Hepatocyte (in vitro differentiated cells): ENCODE measurements at regions not wholly inside any gene's neighbourhood (a gene's known extent, or its start where the extent isn't known, plus 50 kb on each side); places are given as distances from the start of the nearest gene placed in this dataset.

ENCODE experiments used
- DNase-seq: peaks from one replicate; pipeline ENCODE4 v3.0.0-alpha.2; 2016; ENCODE audit warnings: low spot score
- H2AFZ ChIP-seq: fragments of 200-600 bp; sonication (generic); 2 replicates; pipeline ENCODE4 v1.6.0; 2016; ENCODE audit warnings: antibody characterized with exemption, mild to moderate bottlenecking
- H3K27ac ChIP-seq: fragments of 200-600 bp; sonication (generic); 2 replicates; pipeline ENCODE4 v1.5.1; 2016; ENCODE audit warnings: mild to moderate bottlenecking
- H3K27me3 ChIP-seq: fragments of 200-600 bp; sonication (generic); 2 replicates; pipeline ENCODE4 v1.6.1; 2016
- H3K36me3 ChIP-seq: fragments of 200-600 bp; sonication (generic); replicated peaks from 2 replicates; pipeline ENCODE4 v1.5.1; 2016; ENCODE audit warnings: low read depth; ENCODE audit not compliant: insufficient read depth
- H3K4me1 ChIP-seq: fragments of 200-600 bp; sonication (generic); 2 replicates; pipeline ENCODE4 v1.5.1; 2016; ENCODE audit warnings: mild to moderate bottlenecking, moderate library complexity; ENCODE audit not compliant: insufficient read depth
- H3K4me2 ChIP-seq: fragments of 200-600 bp; sonication (generic); 2 replicates; pipeline ENCODE4 v1.6.0; 2016
- H3K4me3 ChIP-seq: fragments of 200-600 bp; sonication (generic); 2 replicates; pipeline ENCODE4 v1.5.1; 2016; ENCODE audit warnings: mild to moderate bottlenecking
- H3K79me2 ChIP-seq: fragments of 200-600 bp; sonication (generic); 2 replicates; pipeline ENCODE4 v1.6.0; 2017; ENCODE audit warnings: mild to moderate bottlenecking
- H3K9me2 ChIP-seq: fragments of 200-600 bp; sonication (generic); replicated peaks from 2 replicates; pipeline ENCODE4 v1.6.0; 2017; ENCODE audit warnings: mild to moderate bottlenecking; ENCODE audit not compliant: insufficient read depth
- H3K9me3 ChIP-seq: fragments of 200-600 bp; sonication (generic); 2 replicates; pipeline ENCODE4 v1.5.1; 2016; ENCODE audit warnings: low read depth, mild to moderate bottlenecking
- H4K20me1 ChIP-seq: fragments of 200-600 bp; sonication (generic); 2 replicates; pipeline ENCODE4 v1.6.0; 2016; ENCODE audit warnings: mild to moderate bottlenecking; ENCODE audit not compliant: insufficient read depth, poor library complexity, severe bottlenecking
- CTCF ChIP-seq: fragments of 200-600 bp; sonication (generic); IDR thresholded peaks from 2 replicates; pipeline ENCODE4 v1.5.1; 2016; ENCODE audit warnings: antibody characterized with exemption, mild to moderate bottlenecking; ENCODE audit not compliant: poor library complexity
- EZH2 ChIP-seq: fragments of 200-600 bp; sonication (generic); IDR thresholded peaks from 2 replicates; pipeline ENCODE4 v1.6.1; 2016; ENCODE audit warnings: antibody characterized with exemption, mild to moderate bottlenecking, borderline replicate concordance
- EZH2phosphoT487 ChIP-seq: fragments of 200-600 bp; sonication (generic); IDR thresholded peaks from one replicate; pipeline ENCODE4 v1.6.1; 2018; ENCODE audit warnings: antibody characterized with exemption, mild to moderate bottlenecking, low read depth, moderate library complexity; ENCODE audit not compliant: unreplicated experiment, severe bottlenecking
- WGBS: methylation state at CpG from one replicate; pipeline ENCODE4 v1.1.6; 2016; ENCODE audit warnings: low lambda C conversion rate; ENCODE audit errors: missing lambda C conversion rate; 5-methylcytosine and 5-hydroxymethylcytosine counted together

DNA sequence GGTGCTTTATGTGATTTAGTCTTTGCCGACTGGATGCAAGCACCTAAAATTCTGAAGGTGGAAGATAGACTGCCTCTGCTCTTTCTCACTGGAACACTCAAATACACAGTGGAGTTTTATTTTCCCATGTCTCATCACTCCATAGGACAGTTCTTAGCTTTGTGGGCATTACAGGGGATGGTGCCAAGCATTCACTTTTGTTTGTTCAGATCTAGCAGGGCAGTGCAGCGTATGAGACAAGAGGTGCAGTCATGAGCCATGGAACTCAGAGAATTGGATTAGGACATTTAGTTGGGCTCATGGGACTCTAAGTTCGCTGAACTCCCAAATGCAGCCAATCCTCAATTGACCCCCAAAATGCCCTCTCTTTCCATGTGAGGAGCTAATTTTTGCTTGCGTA, 1136.9 kb upstream of the PRKX start:
- no peaks in the 10 kb centered on the region for H3K27me3 ChIP-seq
- no peak overlapping the region for H2AFZ ChIP-seq
- no peaks in the 10 kb centered on the region for H3K9me3 ChIP-seq
- no peak for DNase-seq
- no peaks in the 10 kb centered on the region for H3K9me2 ChIP-seq
- WGBS, result 92% methylated on average over 4 of the region's 4 CpGs
- no peak overlapping the region for H3K4me2 ChIP-seq
- no peak overlapping the region for H3K4me3 ChIP-seq
- no peak overlapping the region for H3K27ac ChIP-seq
- no peak for TF ChIP-seq EZH2
- TF ChIP-seq CTCF, result no peak
- TF ChIP-seq EZH2phosphoT487, result no peak
- H3K79me2 ChIP-seq, result no peaks in the 10 kb centered on the region
- no peaks in the 10 kb centered on the region for H4K20me1 ChIP-seq
- no peaks in the 10 kb centered on the region for H3K4me1 ChIP-seq
- no peaks in the 10 kb centered on the region for H3K36me3 ChIP-seq

GRCh38 chrX:4844376-4844775, 1130.9 kb upstream of the PRKX start:
- H3K4me3 ChIP-seq, result no peak overlapping the region
- H4K20me1 ChIP-seq, result no peaks in the 10 kb centered on the region
- no peak for TF ChIP-seq EZH2phosphoT487
- no peak for TF ChIP-seq CTCF
- no peak for TF ChIP-seq EZH2
- no peak overlapping the region for H3K27ac ChIP-seq
- no peak overlapping the region for H3K4me2 ChIP-seq
- H2AFZ ChIP-seq, result no peak overlapping the region
- no peaks in the 10 kb centered on the region for H3K9me3 ChIP-seq
- no peaks in the 10 kb centered on the region for H3K36me3 ChIP-seq
- no peaks in the 10 kb centered on the region for H3K4me1 ChIP-seq
- H3K27me3 ChIP-seq, result no peaks in the 10 kb centered on the region
- DNase-seq, result peak; percentile 17
- no peaks in the 10 kb centered on the region for H3K9me2 ChIP-seq
- 62% methylated on average over 4 of the region's 4 CpGs for WGBS
- H3K79me2 ChIP-seq, result no peaks in the 10 kb centered on the region

- no peaks in the 10 kb centered on the region for H3K36me3 ChIP-seq
- H3K9me2 ChIP-seq, result no peaks in the 10 kb centered on the region
- H3K4me3 ChIP-seq, result no peak overlapping the region
- no peaks in the 10 kb centered on the region for H4K20me1 ChIP-seq
- no peak overlapping the region for H3K4me2 ChIP-seq
- no peaks in the 10 kb centered on the region for H3K27me3 ChIP-seq
- no peaks in the 10 kb centered on the region for H3K79me2 ChIP-seq
- no peak overlapping the region for H3K27ac ChIP-seq
- no peak overlapping the region for H2AFZ ChIP-seq
- no peaks in the 10 kb centered on the region for H3K4me1 ChIP-seq
- no peaks in the 10 kb centered on the region for H3K9me3 ChIP-seq
- DNase-seq, result peak; percentile 21
- WGBS, result 53% methylated on average over 2 of the region's 2 CpGs
- no peak for TF ChIP-seq CTCF
- no peak for TF ChIP-seq EZH2phosphoT487
- TF ChIP-seq EZH2, result no peak
These were observed 1127.8 kb upstream of the PRKX start for GRCh38 chrX:4841216-4841745.

GRCh38 chrX:4831574-4831973, 1118.1 kb upstream of the PRKX start:
- peak overlapping the region; percentile 80 for H3K27ac ChIP-seq
- H4K20me1 ChIP-seq, result no peaks in the 10 kb centered on the region
- H3K9me3 ChIP-seq, result no peaks in the 10 kb centered on the region
- no peak for TF ChIP-seq EZH2phosphoT487
- no peak for TF ChIP-seq EZH2
- no peak for TF ChIP-seq CTCF
- no peak overlapping the region for H2AFZ ChIP-seq
- H3K9me2 ChIP-seq, result no peaks in the 10 kb centered on the region
- no peak overlapping the region for H3K4me3 ChIP-seq
- no peaks in the 10 kb centered on the region for H3K27me3 ChIP-seq
- no peak overlapping the region for H3K4me2 ChIP-seq
- DNase-seq, result no peak
- H3K79me2 ChIP-seq, result no peaks in the 10 kb centered on the region
- no peaks in the 10 kb centered on the region for H3K36me3 ChIP-seq
- peaks cover 5% of the 10 kb centered on the region for H3K4me1 ChIP-seq
- 47% methylated on average over 1 of the region's 1 CpG for WGBS
